Stimulated activated CD4-positive, alpha-beta T cell treated with anti-CD3 and anti-CD28 coated beads, TNF-alpha, amount 100 ng/mL, for 24 hours (primary cell): ENCODE measurements at regions not wholly inside any gene's neighbourhood (a gene's known extent, or its start where the extent isn't known, plus 50 kb on each side); places are given as distances from the start of the nearest gene placed in this dataset.
"Not testable (repeated sequence)": the region's sequence is repeated elsewhere in the genome, so short reads cannot be mapped to it uniquely, and the experiment has no call there.

Source experiments
- DNase-seq, 3 experiments: peaks; one replicate each; pipeline ENCODE4 v3.0.0-alpha.2; 2020; ENCODE audit warnings: low read depth in 3 of 3

- DNase-seq, result no peak
Measured at GRCh38 chr6:84929212-84929611, 164.8 kb upstream of the TBX18 start.

- DNase-seq, result no peak
Measured at GRCh38 chr6:84927551-84927950, 163.2 kb upstream of the TBX18 start.

GRCh38 chr6:84926189-84927155 lies 162.1 kb upstream of the TBX18 start:
- no peak for DNase-seq

- no peak for DNase-seq
Measured at GRCh38 chr6:84921891-84922290, 157.5 kb upstream of the TBX18 start.

- no peak for DNase-seq
Measured at GRCh38 chr6:84920021-84920420, 155.6 kb upstream of the TBX18 start.

GRCh38 chr6:84916704-84917103 lies 152.3 kb upstream of the TBX18 start:
- no peak for DNase-seq

GRCh38 chr6:84912472-84913322 lies 148.3 kb upstream of the TBX18 start:
- DNase-seq, result no peak

- no peak for DNase-seq
Measured at GRCh38 chr6:84910906-84911607, 146.7 kb upstream of the TBX18 start.

- DNase-seq, result no peak
Measured at GRCh38 chr6:84908304-84908904, 144.0 kb upstream of the TBX18 start.

- no peak for DNase-seq
Measured at GRCh38 chr6:84906514-84906913, 142.1 kb upstream of the TBX18 start.

- DNase-seq, result no peak
Measured at GRCh38 chr6:84905823-84906222, 141.4 kb upstream of the TBX18 start.

GRCh38 chr6:84902354-84902928 lies 138.0 kb upstream of the TBX18 start:
- no peak for DNase-seq

- no peak for DNase-seq
Measured at GRCh38 chr6:84897988-84898594, 133.7 kb upstream of the TBX18 start.

- no peak for DNase-seq
Measured at GRCh38 chr6:84897011-84897410, 132.6 kb upstream of the TBX18 start.

- DNase-seq, result no peak
Measured at GRCh38 chr6:84892671-84893070, 128.3 kb upstream of the TBX18 start.

GRCh38 chr6:84882768-84883766 lies 118.7 kb upstream of the TBX18 start:
- DNase-seq, result no peak

GRCh38 chr6:84879385-84879784 lies 115.0 kb upstream of the TBX18 start:
- not testable (repeated sequence) for DNase-seq

GRCh38 chr6:84877515-84878210 lies 113.3 kb upstream of the TBX18 start:
- DNase-seq, result no peak
